ENCODE measurements at regions not wholly inside any gene's neighbourhood (a gene's known extent, or its start where the extent isn't known, plus 50 kb on each side); places are given as distances from the start of the nearest gene placed in this dataset.

- no peak for DNase-seq (ENCODE audit: low read depth, low spot score)
- H3K27ac ChIP-seq: no peak overlapping the region
These were observed 59.7 kb upstream of the MAPRE2 start for GRCh38 chr18:34981487-34981886.

GRCh38 chr18:34985963-34986362 is 55.2 kb upstream of the MAPRE2 start:
- Histone ChIP-seq H3K9ac (ENCODE audit: insufficient read length) (no peak overlapping the region), H3K9me3 (ENCODE audit: low read depth, low read length) (no peaks in the 10 kb centered on the region), H3K4me3 (no peak overlapping the region), H3K36me3 (ENCODE audit: insufficient read depth, low read length) (no peaks in the 10 kb centered on the region), H3K27ac (no peak overlapping the region)
- no peak for TF ChIP-seq FOXP2 (optimal IDR thresholded peaks at IDR 0.05; ENCODE audit: control extremely low read depth, extremely low read length, insufficient read depth)
- TF ChIP-seq EZH2 (IDR thresholded peaks at IDR 0.05): no peak
- no peak for TF ChIP-seq POLR2AphosphoS5 (IDR thresholded peaks at IDR 0.05; ENCODE audit: borderline replicate concordance, low read depth, low read length)
- DNase-seq (ENCODE audit: low read depth, low spot score): no peak

More at GRCh38 chr18:34981487-34981886, 59.7 kb upstream of the MAPRE2 start:
- no peak overlapping the region for H3K4me3 ChIP-seq
- no peak for TF ChIP-seq POLR2AphosphoS5 (IDR thresholded peaks at IDR 0.05; ENCODE audit: borderline replicate concordance, low read depth, low read length)
- TF ChIP-seq EZH2 (IDR thresholded peaks at IDR 0.05): no peak
- no peak for TF ChIP-seq FOXP2 (optimal IDR thresholded peaks at IDR 0.05; ENCODE audit: control extremely low read depth, extremely low read length, insufficient read depth)
- no peak overlapping the region for H3K9ac ChIP-seq (ENCODE audit: insufficient read length)
- H3K9me3 ChIP-seq (ENCODE audit: low read depth, low read length): no peaks in the 10 kb centered on the region
- no peaks in the 10 kb centered on the region for H3K36me3 ChIP-seq (ENCODE audit: insufficient read depth, low read length)

- TF ChIP-seq EZH2 (IDR thresholded peaks at IDR 0.05) (no peak), FOXP2 (optimal IDR thresholded peaks at IDR 0.05; ENCODE audit: control extremely low read depth, extremely low read length, insufficient read depth) (no peak), POLR2AphosphoS5 (IDR thresholded peaks at IDR 0.05; ENCODE audit: borderline replicate concordance, low read depth, low read length) (no peak)
- Histone ChIP-seq H3K27ac (no peak overlapping the region), H3K9me3 (ENCODE audit: low read depth, low read length) (no peaks in the 10 kb centered on the region), H3K9ac (ENCODE audit: insufficient read length) (no peak overlapping the region), H3K4me3 (no peak overlapping the region), H3K36me3 (ENCODE audit: insufficient read depth, low read length) (no peaks in the 10 kb centered on the region)
- DNase-seq (ENCODE audit: low read depth, low spot score): no peak
These were observed 50.6 kb upstream of the MAPRE2 start for GRCh38 chr18:34990597-34990996.

GRCh38 chr18:34991152-34991551 is 50.1 kb upstream of the MAPRE2 start:
- Histone ChIP-seq H3K36me3 (ENCODE audit: insufficient read depth, low read length) (no peaks in the 10 kb centered on the region), H3K27ac (no peak overlapping the region), H3K9ac (ENCODE audit: insufficient read length) (no peak overlapping the region), H3K4me3 (no peak overlapping the region), H3K9me3 (ENCODE audit: low read depth, low read length) (no peaks in the 10 kb centered on the region)
- TF ChIP-seq FOXP2 (optimal IDR thresholded peaks at IDR 0.05; ENCODE audit: control extremely low read depth, extremely low read length, insufficient read depth): no peak
- no peak for TF ChIP-seq EZH2 (IDR thresholded peaks at IDR 0.05)
- no peak for DNase-seq (ENCODE audit: low read depth, low spot score)

Data from SK-N-MC (cell line).